H9 (cell line): ENCODE measurements at regions not wholly inside any gene's neighbourhood (a gene's known extent, or its start where the extent isn't known, plus 50 kb on each side); places are given as distances from the start of the nearest gene placed in this dataset.

Experiments used
- DNase-seq: peaks from one replicate; pipeline ENCODE4 v3.0.0-alpha.2; 2017
- H2AFZ ChIP-seq: one replicate; pipeline ENCODE4 v1.6.1; 2013; ENCODE audit warnings: mild to moderate bottlenecking, low read length, control low read depth, moderate library complexity
- H2AK5ac ChIP-seq: 2 replicates; pipeline ENCODE4 v1.6.1; 2013; ENCODE audit warnings: low read length, control low read depth, mixed read lengths; ENCODE audit not compliant: insufficient read length
- H2BK120ac ChIP-seq: one replicate; pipeline ENCODE4 v1.6.1; 2013; ENCODE audit warnings: low read depth, mild to moderate bottlenecking, low read length, control low read depth, inconsistent platforms; ENCODE audit not compliant: poor library complexity, severe bottlenecking
- H2BK12ac ChIP-seq: 2 replicates; pipeline ENCODE4 v1.6.1; 2013; ENCODE audit warnings: low read length, control low read depth, mixed read lengths, low read depth; ENCODE audit not compliant: insufficient read length
- H2BK15ac ChIP-seq: 2 replicates; pipeline ENCODE4 v1.6.1; 2013; ENCODE audit warnings: low read depth, low read length, control low read depth
- H2BK20ac ChIP-seq: one replicate; pipeline ENCODE4 v1.6.1; 2013; ENCODE audit warnings: low read depth, mild to moderate bottlenecking, low read length, control low read depth, inconsistent platforms; ENCODE audit not compliant: poor library complexity, severe bottlenecking
- H2BK5ac ChIP-seq: 2 replicates; pipeline ENCODE4 v1.6.1; 2013; ENCODE audit warnings: low read length, control low read depth, mixed read lengths; ENCODE audit not compliant: insufficient read length
- H3K14ac ChIP-seq: 2 replicates; pipeline ENCODE4 v1.6.1; 2013; ENCODE audit warnings: low read length, control low read depth; ENCODE audit not compliant: insufficient read depth
- H3K18ac ChIP-seq: 2 replicates; pipeline ENCODE4 v1.6.1; 2013; ENCODE audit warnings: low read depth, mild to moderate bottlenecking, mixed read lengths, low read length, control low read depth; ENCODE audit not compliant: insufficient read length
- H3K23ac ChIP-seq: 2 replicates; pipeline ENCODE4 v1.6.1; 2013; ENCODE audit warnings: low read length, control low read depth, mixed read lengths, low read depth; ENCODE audit not compliant: insufficient read length
- H3K23me2 ChIP-seq: 2 replicates; pipeline ENCODE4 v1.6.1; 2013; ENCODE audit warnings: low read depth, mild to moderate bottlenecking, mixed read lengths, low read length, control low read depth; ENCODE audit not compliant: insufficient read length, poor library complexity, severe bottlenecking
- H3K27ac ChIP-seq: 2 replicates; pipeline ENCODE4 v1.5.1; 2013; ENCODE audit warnings: low read length, control low read depth, mixed read lengths, low read depth; ENCODE audit not compliant: insufficient read length
- H3K27me3 ChIP-seq: 2 replicates; pipeline ENCODE4 v1.6.1; 2013; ENCODE audit warnings: low read length, control low read depth, inconsistent platforms; ENCODE audit not compliant: insufficient read depth
- H3K4ac ChIP-seq: 2 replicates; pipeline ENCODE4 v1.6.1; 2013; ENCODE audit warnings: low read depth, mild to moderate bottlenecking, control low read depth, inconsistent platforms, low read length, moderate library complexity
- H3K4me1 ChIP-seq: 2 replicates; pipeline ENCODE4 v1.6.1; 2013; ENCODE audit warnings: low read length, control low read depth, inconsistent platforms; ENCODE audit not compliant: insufficient read depth
- H3K4me2 ChIP-seq: 2 replicates; pipeline ENCODE4 v1.6.1; 2013; ENCODE audit warnings: low read length, control low read depth, mixed read lengths; ENCODE audit not compliant: insufficient read length, insufficient read depth
- H3K56ac ChIP-seq: 2 replicates; pipeline ENCODE4 v1.6.1; 2013; ENCODE audit warnings: low read depth, mild to moderate bottlenecking, mixed read lengths, low read length, control low read depth; ENCODE audit not compliant: insufficient read length
- H3K79me1 ChIP-seq: 2 replicates; pipeline ENCODE4 v1.6.1; 2013; ENCODE audit warnings: low read depth, mild to moderate bottlenecking, moderate library complexity, low read length, control low read depth, inconsistent platforms; ENCODE audit not compliant: insufficient read depth, poor library complexity, severe bottlenecking
- H3K79me2 ChIP-seq: 2 replicates; pipeline ENCODE4 v1.6.1; 2013; ENCODE audit warnings: low read length, control low read depth, inconsistent platforms; ENCODE audit not compliant: insufficient read depth
- H3K9ac ChIP-seq: 2 replicates; pipeline ENCODE4 v1.6.1; 2013; ENCODE audit warnings: low read length, control low read depth, mixed read lengths; ENCODE audit not compliant: insufficient read length; ENCODE audit errors: extremely low read depth
- H3K9me3 ChIP-seq: one replicate; pipeline ENCODE4 v1.6.1; 2013; ENCODE audit warnings: low read depth, low read length, inconsistent platforms; ENCODE audit not compliant: control insufficient read depth
- H3T11ph ChIP-seq: one replicate; pipeline ENCODE4 v1.6.1; 2013; ENCODE audit warnings: mild to moderate bottlenecking, low read length, control low read depth, inconsistent platforms
- H4K20me1 ChIP-seq: one replicate; pipeline ENCODE4 v1.6.1; 2013; ENCODE audit not compliant: control insufficient read depth, insufficient read length, insufficient read depth
- H4K5ac ChIP-seq: 2 replicates; pipeline ENCODE4 v1.6.1; 2013; ENCODE audit warnings: low read depth, mild to moderate bottlenecking, mixed read lengths, low read length, control low read depth; ENCODE audit not compliant: insufficient read length
- H4K8ac ChIP-seq: replicated peaks from 2 replicates; pipeline ENCODE4 v1.6.1; 2013; ENCODE audit warnings: low read length, control low read depth, mixed read lengths, low read depth; ENCODE audit not compliant: insufficient read length
- H4K91ac ChIP-seq: 2 replicates; pipeline ENCODE4 v1.6.1; 2013; ENCODE audit warnings: low read depth, mild to moderate bottlenecking, moderate library complexity, mixed read lengths, low read length, control low read depth; ENCODE audit not compliant: insufficient read length
- H3K27ac Mint-ChIP-seq, 3 experiments: 2 replicates in 2 of 3; 3 replicates in 1 of 3; pipeline ENCODE4 v1.8.0; 2020 to 2021; ENCODE audit warnings: mixed read lengths in 3 of 3, mild to moderate bottlenecking in 1 of 3, moderate library complexity in 1 of 3
- H3K27me3 Mint-ChIP-seq: 2 replicates; pipeline ENCODE4 v1.8.0; 2021; ENCODE audit warnings: low read depth, mild to moderate bottlenecking, moderate library complexity, mixed read lengths
- H3K36me3 Mint-ChIP-seq, 3 experiments: 2 replicates in 2 of 3; 3 replicates in 1 of 3; pipeline ENCODE4 v1.8.0; 2020 to 2021; ENCODE audit warnings: low read depth in 3 of 3, mixed read lengths in 3 of 3; ENCODE audit not compliant: insufficient read depth in 1 of 3
- H3K4me1 Mint-ChIP-seq, 2 experiments: 2 replicates each; pipeline ENCODE4 v1.8.0; 2020; ENCODE audit warnings: mixed read lengths in 2 of 2
- H3K4me3 Mint-ChIP-seq, 2 experiments: 2 replicates in 1 of 2; 3 replicates in 1 of 2; pipeline ENCODE4 v1.8.0; 2020 to 2021; ENCODE audit warnings: mild to moderate bottlenecking in 2 of 2, mixed read lengths in 2 of 2, moderate library complexity in 1 of 2
- H3K9me3 Mint-ChIP-seq, 2 experiments: 2 replicates in 1 of 2; 3 replicates in 1 of 2; pipeline ENCODE4 v1.8.0; 2020; ENCODE audit warnings: mild to moderate bottlenecking in 2 of 2, mixed read lengths in 2 of 2, moderate library complexity in 1 of 2
- CTCF ChIP-seq: fragments of 200-600 bp; sonication (generic); conservative IDR thresholded peaks from 3 replicates; pipeline ENCODE4 v1.8.0; 2021; ENCODE audit warnings: antibody characterized with exemption, mild to moderate bottlenecking
- WGBS: extraction: QIAGEN DNeasy Blood & Tissue Kit; methylation state at CpG from one replicate; pipeline ENCODE4 v1.1.7; 2013; ENCODE audit warnings: missing lambda C conversion rate, low lambda C conversion rate, mixed read lengths; ENCODE audit not compliant: insufficient read length; ENCODE audit errors: extremely low coverage; 5-methylcytosine and 5-hydroxymethylcytosine counted together

GRCh38 chr14:96987771-96988170 lies 190.6 kb downstream of the VRK1 start:
- Mint-ChIP-seq H3K36me3 (no peaks in the 10 kb centered on the region), H3K27ac (no peak overlapping the region), H3K4me1 (peaks cover 8 to 12% of the 10 kb centered on the region in 2 experiments), H3K27me3 (no peaks in the 10 kb centered on the region; the same call in none of the 2 replicates), H3K4me3 (no peak overlapping the region), H3K9me3 (peaks cover 0 to 6% of the 10 kb centered on the region in 2 experiments; a peak in 2 of 5 replicates)
- H2BK15ac ChIP-seq, result no peak overlapping the region
- no peak overlapping the region for H3K14ac ChIP-seq
- H2BK5ac ChIP-seq, result no peak overlapping the region
- H2BK12ac ChIP-seq, result no peak overlapping the region
- H4K5ac ChIP-seq, result no peak overlapping the region
- no peak overlapping the region for H2AK5ac ChIP-seq
- no peaks in the 10 kb centered on the region for H3K9me3 ChIP-seq
- no peaks in the 10 kb centered on the region for H3K23me2 ChIP-seq
- no peak overlapping the region for H3K23ac ChIP-seq
- H3K79me2 ChIP-seq, result no peaks in the 10 kb centered on the region
- H3K27me3 ChIP-seq, result no peaks in the 10 kb centered on the region
- no peak overlapping the region for H3K18ac ChIP-seq
- H4K8ac ChIP-seq, result no peak overlapping the region
- H3T11ph ChIP-seq, result no peak overlapping the region
- no peak overlapping the region for H2AFZ ChIP-seq
- H3K56ac ChIP-seq, result no peak overlapping the region
- H2BK20ac ChIP-seq, result no peak overlapping the region
- no peak for TF ChIP-seq CTCF
- no peaks in the 10 kb centered on the region; the same call in 1 of the 2 replicates for H3K4me1 ChIP-seq
- no peak overlapping the region for H4K91ac ChIP-seq
- no peak overlapping the region for H3K9ac ChIP-seq
- no peaks in the 10 kb centered on the region for H3K79me1 ChIP-seq
- H3K4me2 ChIP-seq, result no peak overlapping the region
- no peak overlapping the region for H3K4ac ChIP-seq
- H2BK120ac ChIP-seq, result no peak overlapping the region
- no CpG with 5 or more reads among the region's 3 CpGs for WGBS
- no peak overlapping the region for H3K27ac ChIP-seq
- DNase-seq, result no peak
- no peaks in the 10 kb centered on the region for H4K20me1 ChIP-seq
